ENCODE measurements at regions not wholly inside any gene's neighbourhood (a gene's known extent, or its start where the extent isn't known, plus 50 kb on each side); places are given as distances from the start of the nearest gene placed in this dataset.

GRCh38 chr6:131476362-131476761, 96.7 kb upstream of the ARG1 start:
- TF ChIP-seq, protein P1, sequence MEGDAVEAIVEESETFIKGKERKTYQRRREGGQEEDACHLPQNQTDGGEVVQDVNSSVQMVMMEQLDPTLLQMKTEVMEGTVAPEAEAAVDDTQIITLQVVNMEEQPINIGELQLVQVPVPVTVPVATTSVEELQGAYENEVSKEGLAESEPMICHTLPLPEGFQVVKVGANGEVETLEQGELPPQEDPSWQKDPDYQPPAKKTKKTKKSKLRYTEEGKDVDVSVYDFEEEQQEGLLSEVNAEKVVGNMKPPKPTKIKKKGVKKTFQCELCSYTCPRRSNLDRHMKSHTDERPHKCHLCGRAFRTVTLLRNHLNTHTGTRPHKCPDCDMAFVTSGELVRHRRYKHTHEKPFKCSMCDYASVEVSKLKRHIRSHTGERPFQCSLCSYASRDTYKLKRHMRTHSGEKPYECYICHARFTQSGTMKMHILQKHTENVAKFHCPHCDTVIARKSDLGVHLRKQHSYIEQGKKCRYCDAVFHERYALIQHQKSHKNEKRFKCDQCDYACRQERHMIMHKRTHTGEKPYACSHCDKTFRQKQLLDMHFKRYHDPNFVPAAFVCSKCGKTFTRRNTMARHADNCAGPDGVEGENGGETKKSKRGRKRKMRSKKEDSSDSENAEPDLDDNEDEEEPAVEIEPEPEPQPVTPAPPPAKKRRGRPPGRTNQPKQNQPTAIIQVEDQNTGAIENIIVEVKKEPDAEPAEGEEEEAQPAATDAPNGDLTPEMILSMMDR (IDR thresholded peaks at IDR 0.05) = no peak
- TF ChIP-seq POLR2A (IDR thresholded peaks at IDR 0.05) = no peak
